DOHH2 (cell line): ENCODE measurements at regions not wholly inside any gene's neighbourhood (a gene's known extent, or its start where the extent isn't known, plus 50 kb on each side); places are given as distances from the start of the nearest gene placed in this dataset.

ENCODE experiments used
- H3F3A ChIP-seq: fragments of 200-600 bp; sonication (generic), shearing (Covaris generic); 2 replicates; pipeline ENCODE4 v1.6.0; 2016; ENCODE audit warnings: antibody characterized with exemption, mild to moderate bottlenecking; ENCODE audit not compliant: control insufficient read depth, insufficient read depth
- H3K27ac ChIP-seq: fragments of 200-600 bp; sonication (generic); 2 replicates; pipeline ENCODE4 v1.5.1; 2014; ENCODE audit warnings: low read depth, mild to moderate bottlenecking, low read length, moderate library complexity
- H3K27me3 ChIP-seq: fragments of 200-600 bp; sonication (generic); 2 replicates; pipeline ENCODE4 v1.6.1; 2014; ENCODE audit warnings: mild to moderate bottlenecking, low read length, mixed read lengths; ENCODE audit not compliant: control insufficient read depth
- H3K36me3 ChIP-seq: fragments of 200-600 bp; sonication (generic); 2 replicates; pipeline ENCODE4 v1.6.1; 2014; ENCODE audit warnings: mild to moderate bottlenecking, low read length, moderate library complexity, mixed read lengths; ENCODE audit not compliant: control insufficient read depth
- H3K4me1 ChIP-seq: fragments of 200-600 bp; sonication (generic); 2 replicates; pipeline ENCODE4 v1.6.1; 2014; ENCODE audit warnings: mild to moderate bottlenecking, low read length, mixed read lengths; ENCODE audit not compliant: control insufficient read depth
- H3K4me2 ChIP-seq: fragments of 200-600 bp; sonication (generic); 2 replicates; pipeline ENCODE4 v1.6.0; 2014; ENCODE audit warnings: mild to moderate bottlenecking, low read length, moderate library complexity
- H3K4me3 ChIP-seq: fragments of 200-600 bp; sonication (generic); 2 replicates; pipeline ENCODE4 v1.5.1; 2014; ENCODE audit warnings: mild to moderate bottlenecking, low read length, mixed read lengths
- H3K79me2 ChIP-seq: fragments of 200-600 bp; sonication (generic); 2 replicates; pipeline ENCODE4 v1.6.1; 2014; ENCODE audit warnings: mild to moderate bottlenecking, low read length, mixed read lengths; ENCODE audit not compliant: control insufficient read depth
- H3K9me2 ChIP-seq: fragments of 200-600 bp; sonication (generic); replicated peaks from 2 replicates; pipeline ENCODE4 v1.6.1; 2014; ENCODE audit warnings: mild to moderate bottlenecking, low read length, mixed read lengths; ENCODE audit not compliant: control insufficient read depth
- H3K9me3 ChIP-seq: fragments of 200-600 bp; sonication (generic); 2 replicates; pipeline ENCODE4 v1.6.1; 2014; ENCODE audit warnings: antibody characterized with exemption, low read length, mixed read lengths; ENCODE audit not compliant: control insufficient read depth, insufficient read depth
- H4K20me1 ChIP-seq: fragments of 200-600 bp; sonication (generic); 2 replicates; pipeline ENCODE4 v1.6.0; 2014; ENCODE audit warnings: low read depth, mild to moderate bottlenecking, antibody characterized with exemption, low read length, moderate library complexity; ENCODE audit not compliant: control insufficient read depth, insufficient read depth
- EZH2phosphoT487 ChIP-seq: fragments of 200-600 bp; sonication (generic); IDR thresholded peaks from 2 replicates; pipeline ENCODE4 v1.6.1; 2017; ENCODE audit warnings: borderline replicate concordance, mild to moderate bottlenecking, antibody characterized with exemption, low read length, moderate library complexity, mixed read lengths
- TF ChIP-seq, protein P1 (sequence below): fragments of 200-600 bp; sonication (generic); IDR thresholded peaks from one replicate; pipeline ENCODE4 v1.5.1; 2014; ENCODE audit warnings: antibody characterized with exemption, mild to moderate bottlenecking, low read depth, low read length; ENCODE audit not compliant: poor library complexity, severe bottlenecking

DNA sequence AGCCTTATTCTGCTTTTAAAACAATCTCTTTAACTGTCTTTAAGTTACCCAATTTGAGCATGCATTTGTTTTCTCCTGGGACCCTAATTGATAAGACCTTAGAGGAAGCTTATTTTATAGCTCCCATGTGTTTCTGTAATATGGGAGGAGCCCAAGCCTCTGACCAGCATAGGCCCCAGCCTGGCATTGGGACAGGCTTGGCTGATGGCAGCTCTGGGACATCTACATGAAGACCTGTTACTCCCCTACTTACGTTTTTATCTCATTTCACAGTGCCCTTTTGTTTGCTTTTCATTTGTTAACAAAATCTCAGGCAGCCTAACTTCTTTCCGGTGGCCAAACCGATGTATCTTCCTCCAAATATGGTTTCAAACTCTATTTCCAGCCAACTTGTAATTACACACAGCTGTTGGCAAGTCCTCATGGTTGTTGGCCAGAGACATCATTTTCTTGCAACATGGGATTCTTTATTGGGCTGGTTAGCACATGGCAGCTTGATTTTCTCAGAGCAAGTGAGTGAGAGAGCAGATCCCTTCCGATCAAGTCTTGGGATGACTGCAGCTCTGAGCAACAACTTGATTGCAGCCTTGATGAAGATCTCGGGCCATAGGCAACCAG is 1117.5 kb downstream of the AACS start:
- Histone ChIP-seq H3K27ac (no peak overlapping the region), H4K20me1 (no peaks in the 10 kb centered on the region), H3K36me3 (no peaks in the 10 kb centered on the region), H3K4me2 (no peak overlapping the region), H3K27me3 (no peaks in the 10 kb centered on the region), H3K4me1 (no peaks in the 10 kb centered on the region), H3F3A (no peaks in the 10 kb centered on the region), H3K9me2 (no peaks in the 10 kb centered on the region), H3K4me3 (no peak overlapping the region), H3K79me2 (no peaks in the 10 kb centered on the region), H3K9me3 (peaks cover 4% of the 10 kb centered on the region; the same call in 1 of the 2 replicates)
- TF ChIP-seq, protein P1, sequence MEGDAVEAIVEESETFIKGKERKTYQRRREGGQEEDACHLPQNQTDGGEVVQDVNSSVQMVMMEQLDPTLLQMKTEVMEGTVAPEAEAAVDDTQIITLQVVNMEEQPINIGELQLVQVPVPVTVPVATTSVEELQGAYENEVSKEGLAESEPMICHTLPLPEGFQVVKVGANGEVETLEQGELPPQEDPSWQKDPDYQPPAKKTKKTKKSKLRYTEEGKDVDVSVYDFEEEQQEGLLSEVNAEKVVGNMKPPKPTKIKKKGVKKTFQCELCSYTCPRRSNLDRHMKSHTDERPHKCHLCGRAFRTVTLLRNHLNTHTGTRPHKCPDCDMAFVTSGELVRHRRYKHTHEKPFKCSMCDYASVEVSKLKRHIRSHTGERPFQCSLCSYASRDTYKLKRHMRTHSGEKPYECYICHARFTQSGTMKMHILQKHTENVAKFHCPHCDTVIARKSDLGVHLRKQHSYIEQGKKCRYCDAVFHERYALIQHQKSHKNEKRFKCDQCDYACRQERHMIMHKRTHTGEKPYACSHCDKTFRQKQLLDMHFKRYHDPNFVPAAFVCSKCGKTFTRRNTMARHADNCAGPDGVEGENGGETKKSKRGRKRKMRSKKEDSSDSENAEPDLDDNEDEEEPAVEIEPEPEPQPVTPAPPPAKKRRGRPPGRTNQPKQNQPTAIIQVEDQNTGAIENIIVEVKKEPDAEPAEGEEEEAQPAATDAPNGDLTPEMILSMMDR: no peak
- no peak for TF ChIP-seq EZH2phosphoT487

DNA sequence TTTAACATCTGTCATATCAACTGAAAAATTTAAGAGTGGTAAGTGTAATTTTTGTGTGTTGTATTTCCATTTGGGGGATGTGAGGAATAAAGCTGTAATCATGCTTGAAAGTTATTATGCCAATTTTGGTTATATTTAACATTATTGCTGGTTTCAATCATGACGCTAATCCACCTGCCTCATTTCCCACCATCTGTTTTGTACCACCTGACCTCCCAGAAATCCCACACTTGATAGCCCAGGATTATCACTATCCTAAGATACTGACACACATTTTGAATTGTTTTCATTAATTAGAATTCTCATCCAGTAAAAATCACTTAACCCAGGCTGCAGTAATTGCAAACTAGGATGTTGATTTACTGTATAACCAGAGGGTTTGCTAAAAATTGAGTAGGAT is 1119.8 kb downstream of the AACS start:
- no peaks in the 10 kb centered on the region for H4K20me1 ChIP-seq
- H3K4me3 ChIP-seq: no peak overlapping the region
- no peak overlapping the region for H3K4me2 ChIP-seq
- H3K27ac ChIP-seq: no peak overlapping the region
- no peaks in the 10 kb centered on the region for H3F3A ChIP-seq
- H3K79me2 ChIP-seq: no peaks in the 10 kb centered on the region
- no peaks in the 10 kb centered on the region for H3K27me3 ChIP-seq
- no peaks in the 10 kb centered on the region for H3K36me3 ChIP-seq
- TF ChIP-seq, protein P1: no peak
- TF ChIP-seq EZH2phosphoT487: no peak
- H3K9me3 ChIP-seq: peaks cover 4% of the 10 kb centered on the region; the same call in 1 of the 2 replicates
- no peaks in the 10 kb centered on the region for H3K9me2 ChIP-seq
- H3K4me1 ChIP-seq: no peaks in the 10 kb centered on the region

- H3K4me1 ChIP-seq: peaks cover 6% of the 10 kb centered on the region
- no peaks in the 10 kb centered on the region for H4K20me1 ChIP-seq
- TF ChIP-seq, protein P1: no peak
- TF ChIP-seq EZH2phosphoT487: no peak
- H3K9me2 ChIP-seq: no peaks in the 10 kb centered on the region
- no peak overlapping the region for H3K4me3 ChIP-seq
- no peaks in the 10 kb centered on the region for H3K9me3 ChIP-seq
- H3K79me2 ChIP-seq: no peaks in the 10 kb centered on the region
- no peak overlapping the region for H3K4me2 ChIP-seq
- no peaks in the 10 kb centered on the region for H3F3A ChIP-seq
- no peaks in the 10 kb centered on the region for H3K36me3 ChIP-seq
- H3K27me3 ChIP-seq: no peaks in the 10 kb centered on the region
- no peak overlapping the region for H3K27ac ChIP-seq
These were observed 1124.6 kb downstream of the AACS start for GRCh38 chr12:126189856-126190255.
